ENCODE measurements at regions not wholly inside any gene's neighbourhood (a gene's known extent, or its start where the extent isn't known, plus 50 kb on each side); places are given as distances from the start of the nearest gene placed in this dataset.
A peak's percentile ranks its signal among the peaks of the same experiment; 100 is the strongest.

DNA sequence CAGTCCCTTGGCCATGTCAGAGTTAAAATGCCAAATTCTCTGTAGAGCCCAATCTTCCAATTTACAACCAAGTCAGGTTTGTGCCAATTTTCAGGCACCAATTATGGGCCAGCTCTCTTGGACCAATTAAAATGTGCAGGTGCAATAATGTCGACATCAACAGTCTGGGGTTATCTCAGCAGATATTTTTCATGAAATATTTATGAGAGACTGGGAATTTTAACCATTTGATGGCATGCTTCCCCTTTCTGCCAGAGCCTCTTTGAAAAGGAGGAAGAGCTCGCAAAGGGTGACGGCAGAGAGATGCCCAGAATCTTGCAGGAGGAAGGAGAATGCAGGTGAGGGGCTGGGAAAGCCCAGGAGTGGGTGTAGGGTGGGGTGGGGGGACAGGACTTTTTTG is 100.8 kb upstream of the SYT13 start:
- H3K9ac ChIP-seq (ENCODE audit: insufficient read depth, low read length, poor library complexity, severe bottlenecking), result no peak overlapping the region
- TF ChIP-seq, protein P1, sequence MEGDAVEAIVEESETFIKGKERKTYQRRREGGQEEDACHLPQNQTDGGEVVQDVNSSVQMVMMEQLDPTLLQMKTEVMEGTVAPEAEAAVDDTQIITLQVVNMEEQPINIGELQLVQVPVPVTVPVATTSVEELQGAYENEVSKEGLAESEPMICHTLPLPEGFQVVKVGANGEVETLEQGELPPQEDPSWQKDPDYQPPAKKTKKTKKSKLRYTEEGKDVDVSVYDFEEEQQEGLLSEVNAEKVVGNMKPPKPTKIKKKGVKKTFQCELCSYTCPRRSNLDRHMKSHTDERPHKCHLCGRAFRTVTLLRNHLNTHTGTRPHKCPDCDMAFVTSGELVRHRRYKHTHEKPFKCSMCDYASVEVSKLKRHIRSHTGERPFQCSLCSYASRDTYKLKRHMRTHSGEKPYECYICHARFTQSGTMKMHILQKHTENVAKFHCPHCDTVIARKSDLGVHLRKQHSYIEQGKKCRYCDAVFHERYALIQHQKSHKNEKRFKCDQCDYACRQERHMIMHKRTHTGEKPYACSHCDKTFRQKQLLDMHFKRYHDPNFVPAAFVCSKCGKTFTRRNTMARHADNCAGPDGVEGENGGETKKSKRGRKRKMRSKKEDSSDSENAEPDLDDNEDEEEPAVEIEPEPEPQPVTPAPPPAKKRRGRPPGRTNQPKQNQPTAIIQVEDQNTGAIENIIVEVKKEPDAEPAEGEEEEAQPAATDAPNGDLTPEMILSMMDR (IDR thresholded peaks at IDR 0.05), result no peak
- H3K36me3 Mint-ChIP-seq, result no peaks in the 10 kb centered on the region
- H3K4me1 Mint-ChIP-seq, result peaks cover 18% of the 10 kb centered on the region
- H3K4me1 ChIP-seq (ENCODE audit: control insufficient read depth in 1 of 2, insufficient read depth in 2 of 2, low read length in 2 of 2), result peaks cover 12 to 13% of the 10 kb centered on the region in 2 donors
- H3K9me3 Mint-ChIP-seq, result peaks cover 0 to 3% (median 0%) of the 10 kb centered on the region in 7 donors
- no peaks in the 10 kb centered on the region for H4K20me1 ChIP-seq (ENCODE audit: insufficient read depth, low read length)
- H3K9me3 ChIP-seq (replicated peaks in 1 of 2; ENCODE audit: control insufficient read depth in 1 of 2, insufficient read depth in 1 of 2, low read length in 2 of 2), result no peaks in the 10 kb centered on the region
- 0% methylated on average over 3 of the region's 3 CpGs for WGBS (ENCODE audit: insufficient coverage)
- H3K79me2 ChIP-seq (ENCODE audit: insufficient read depth, low read length), result no peaks in the 10 kb centered on the region
- H2AFZ ChIP-seq (ENCODE audit: insufficient read depth, low read depth, low read length, poor library complexity, severe bottlenecking), result no peak overlapping the region
- H3K36me3 ChIP-seq (replicated peaks in 1 of 2; ENCODE audit: control insufficient read depth in 1 of 2, insufficient read depth in 2 of 2, low read length in 2 of 2), result no peaks in the 10 kb centered on the region
- no peak overlapping the region for H3K27ac ChIP-seq (ENCODE audit: low read depth in 1 of 2, low read length in 2 of 2)
- H3K4me2 ChIP-seq (replicated peaks; ENCODE audit: extremely low read depth, low read length, poor library complexity, severe bottlenecking), result no peak overlapping the region
- H3K4me3 ChIP-seq (replicated peaks in 1 of 3; ENCODE audit: low read depth in 2 of 3, low read length in 3 of 3), result no peak overlapping the region
- H3K27me3 ChIP-seq (ENCODE audit: control insufficient read depth in 2 of 2, insufficient read depth in 2 of 2, low read length in 2 of 2), result peaks cover 0 to 7% of the 10 kb centered on the region in 2 donors
- H3K27ac Mint-ChIP-seq, result no peak overlapping the region
- intact Hi-C loops (cut with micrococcal nuclease), result no loop called here
- peaks cover 21 to 55% (median 32%) of the 10 kb centered on the region in 3 donors for H3K27me3 Mint-ChIP-seq (ENCODE audit: low read depth in 3 of 3)
- DNase-seq, result no peak
- H3K4me3 Mint-ChIP-seq, result no peak overlapping the region

DNA sequence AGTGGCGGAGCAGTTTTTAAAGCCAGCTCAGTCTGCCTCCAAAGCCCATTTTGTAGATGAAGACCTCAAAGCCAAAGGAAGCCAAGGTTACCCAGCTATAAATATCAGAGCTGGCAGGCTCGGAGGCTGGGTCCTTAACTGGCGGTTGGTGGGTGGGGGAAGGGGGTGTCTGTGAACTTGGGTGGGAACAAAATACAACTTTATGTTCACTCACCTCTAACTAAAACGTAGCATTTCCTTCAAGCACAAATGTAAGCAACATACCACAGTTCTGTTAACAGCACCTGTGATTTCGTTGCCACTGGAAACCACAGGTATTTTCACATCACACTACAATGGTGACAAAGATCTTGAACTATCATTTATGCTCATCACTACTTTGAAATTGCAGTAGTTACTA is 99.7 kb upstream of the SYT13 start:
- no peak overlapping the region for H3K9ac ChIP-seq (ENCODE audit: insufficient read depth, low read length, poor library complexity, severe bottlenecking)
- no peak overlapping the region for H3K4me2 ChIP-seq (replicated peaks; ENCODE audit: extremely low read depth, low read length, poor library complexity, severe bottlenecking)
- H2AFZ ChIP-seq (ENCODE audit: insufficient read depth, low read depth, low read length, poor library complexity, severe bottlenecking), result no peak overlapping the region
- H3K27ac ChIP-seq (ENCODE audit: low read depth in 1 of 2, low read length in 2 of 2), result no peak overlapping the region
- Mint-ChIP-seq H3K36me3 (no peaks in the 10 kb centered on the region), H3K27ac (no peak overlapping the region), H3K9me3 (peaks cover 0 to 3% (median 0%) of the 10 kb centered on the region in 7 donors), H3K4me1 (peaks cover 18% of the 10 kb centered on the region), H3K4me3 (peak overlapping the region in 1 of 2 donors; percentile 12), H3K27me3 (ENCODE audit: low read depth in 3 of 3) (peaks cover 27 to 61% (median 36%) of the 10 kb centered on the region in 3 donors)
- 87% methylated on average over 3 of the region's 5 CpGs for WGBS (ENCODE audit: insufficient coverage)
- no peak overlapping the region for H3K4me3 ChIP-seq (replicated peaks in 1 of 3; ENCODE audit: low read depth in 2 of 3, low read length in 3 of 3)
- DNase-seq, result no peak
- H3K9me3 ChIP-seq (replicated peaks in 1 of 2; ENCODE audit: control insufficient read depth in 1 of 2, insufficient read depth in 1 of 2, low read length in 2 of 2), result no peaks in the 10 kb centered on the region
- no peaks in the 10 kb centered on the region for H4K20me1 ChIP-seq (ENCODE audit: insufficient read depth, low read length)
- no peaks in the 10 kb centered on the region for H3K36me3 ChIP-seq (replicated peaks in 1 of 2; ENCODE audit: control insufficient read depth in 1 of 2, insufficient read depth in 2 of 2, low read length in 2 of 2)
- peaks cover 12 to 13% of the 10 kb centered on the region in 2 donors for H3K4me1 ChIP-seq (ENCODE audit: control insufficient read depth in 1 of 2, insufficient read depth in 2 of 2, low read length in 2 of 2)
- TF ChIP-seq, protein P1 (IDR thresholded peaks at IDR 0.05), result no peak
- intact Hi-C loops (cut with micrococcal nuclease), result no loop called here
- H3K79me2 ChIP-seq (ENCODE audit: insufficient read depth, low read length), result no peaks in the 10 kb centered on the region
- H3K27me3 ChIP-seq (ENCODE audit: control insufficient read depth in 2 of 2, insufficient read depth in 2 of 2, low read length in 2 of 2), result peaks cover 0 to 11% of the 10 kb centered on the region in 2 donors
